HepG2 (cell line): ENCODE measurements at regions not wholly inside any gene's neighbourhood (a gene's known extent, or its start where the extent isn't known, plus 50 kb on each side); places are given as distances from the start of the nearest gene placed in this dataset.
"Not testable (repeated sequence)": the region's sequence is repeated elsewhere in the genome, so short reads cannot be mapped to it uniquely, and the experiment has no call there.

Experiments used
- ATAC-seq: fragments of 200-7000 bp; cut with Tn5 transposase; 3 replicates; pipeline ENCODE4 v1.9.1; 2020; ENCODE audit warnings: mild to moderate bottlenecking, moderate library complexity
- BruUV-seq: library from RNA; stranded (reverse); fragments of 400-500 nt; replicated peaks from 2 replicates; lab custom pipeline; 2021; lab: Mats Ljungman, UMichigan
- CTCF ChIA-PET: fragments of 300-600 bp; formaldehyde crosslinking; extraction: SDS; loops from one replicate; lab custom pipeline; 2021; ENCODE audit warnings: low total read pairs, inconsistent platforms, low intra/inter-chr PET ratio; lab: Yijun Ruan, JAX
- POLR2A ChIA-PET: fragments of 350-600 bp; sonication (Branson Sonifier 250); formaldehyde crosslinking; loops from one replicate; lab custom pipeline; 2020; ENCODE audit warnings: antibody characterized with exemption, inconsistent platforms; lab: Yijun Ruan, JAX
- DNase-seq: peaks from one replicate; pipeline ENCODE4 v3.0.0-alpha.2; 2015; ENCODE audit warnings: low spot score
- FAIRE-seq: peaks from 3 replicates; lab custom pipeline; 2011; peaks lifted over from hg19 to GRCh38; lab: Jason Lieb, UNC
- H2AFZ ChIP-seq: one replicate; pipeline ENCODE4 v1.6.1; 2011; ENCODE audit warnings: low read length, inconsistent platforms
- H3K27ac ChIP-seq: fragments of 300-600 bp; 3 replicates; pipeline ENCODE4 v1.8.0; 2011; ENCODE audit warnings: mixed run types, mild to moderate bottlenecking, mixed read lengths, low read length, inconsistent platforms; ENCODE audit not compliant: insufficient read depth; ENCODE audit errors: extremely low read length
- H3K27me3 ChIP-seq, 2 experiments: fragments of 200-600 bp in 1 of 2; 2 replicates in 1 of 2; 3 replicates in 1 of 2; pipeline versions ENCODE4 v1.6.0 to v1.8.0; 2011; ENCODE audit warnings: low read length in 2 of 2, mild to moderate bottlenecking in 2 of 2, moderate library complexity in 2 of 2, inconsistent platforms in 1 of 2; ENCODE audit not compliant: insufficient read depth in 2 of 2, control insufficient read depth in 1 of 2
- H3K36me3 ChIP-seq, 2 experiments: fragments of 200-600 bp in 1 of 2; replicated peaks in 1 of 2; 2 replicates in 1 of 2; 3 replicates in 1 of 2; pipeline versions ENCODE4 v1.5.1 to v1.8.0; 2011; ENCODE audit warnings: low read length in 2 of 2, inconsistent platforms in 1 of 2; ENCODE audit not compliant: insufficient read depth in 2 of 2, control insufficient read depth in 1 of 2
- H3K4me1 ChIP-seq: 2 replicates; pipeline ENCODE4 v1.5.1; 2012; ENCODE audit warnings: low read length, inconsistent platforms; ENCODE audit not compliant: insufficient read depth
- H3K4me2 ChIP-seq: 2 replicates; pipeline ENCODE4 v1.6.0; 2011; ENCODE audit warnings: low read depth, low read length, inconsistent platforms
- H3K4me3 ChIP-seq, 3 experiments: fragments of 200-600 bp in 1 of 3; sonication (generic), shearing (Covaris generic) in 1 of 3; replicated peaks in 1 of 3; 2 replicates each; pipeline ENCODE4 v1.5.1; 2011 to 2016; ENCODE audit warnings: low read length in 3 of 3, inconsistent platforms in 2 of 3, low read depth in 2 of 3, mild to moderate bottlenecking in 2 of 3, control low read depth in 1 of 3, mixed read lengths in 1 of 3; ENCODE audit not compliant: insufficient read depth in 1 of 3
- H3K79me2 ChIP-seq: one replicate; pipeline ENCODE4 v1.6.1; 2011; ENCODE audit warnings: low read length, inconsistent platforms; ENCODE audit not compliant: insufficient read depth
- H3K9ac ChIP-seq: 2 replicates; pipeline ENCODE4 v1.6.0; 2011; ENCODE audit warnings: mild to moderate bottlenecking, low read depth, low read length, inconsistent platforms; ENCODE audit not compliant: insufficient read depth
- H3K9me3 ChIP-seq: 2 replicates; pipeline ENCODE4 v1.5.1; 2012; ENCODE audit warnings: mild to moderate bottlenecking, low read length
- H4K20me1 ChIP-seq: 2 replicates; pipeline ENCODE4 v1.6.0; 2011; ENCODE audit warnings: inconsistent platforms, mild to moderate bottlenecking, low read length, moderate library complexity; ENCODE audit not compliant: insufficient read depth
- DR1 ChIP-seq: sonication (generic); formaldehyde crosslinking; IDR thresholded peaks from 2 replicates; pipeline ENCODE4 v1.8.0; 2021; ENCODE audit warnings: mild to moderate bottlenecking, missing genetic modification reagents, inconsistent platforms
- FLYWCH1 ChIP-seq: sonication (generic); formaldehyde crosslinking; IDR thresholded peaks from 2 replicates; pipeline ENCODE4 v1.8.1; 2023; ENCODE audit warnings: mild to moderate bottlenecking, missing genetic modification reagents
- ZNF230 ChIP-seq: sonication (generic); formaldehyde crosslinking; IDR thresholded peaks from 2 replicates; pipeline ENCODE4 v1.4.0; 2020; ENCODE audit warnings: mild to moderate bottlenecking, missing genetic modification reagents
- ZNF430 ChIP-seq: sonication (generic); formaldehyde crosslinking; IDR thresholded peaks from 2 replicates; pipeline ENCODE4 v1.9.0; 2021; ENCODE audit warnings: mild to moderate bottlenecking, missing genetic modification reagents
- ZNF782 ChIP-seq: sonication (generic); formaldehyde crosslinking; IDR thresholded peaks from 2 replicates; pipeline ENCODE4 v1.4.0; 2020; ENCODE audit warnings: missing genetic modification reagents, mild to moderate bottlenecking, borderline replicate concordance
- WGBS: methylation state at CpG from one replicate; pipeline ENCODE4 v1.1.6; 2017; ENCODE audit warnings: low lambda C conversion rate; 5-methylcytosine and 5-hydroxymethylcytosine counted together
- in situ Hi-C: cut with HindIII; loops from 2 replicates; pipeline ENCODE4 v1.10.0; 2017; ENCODE audit warnings: low pct_unique_long_range_greater_than_20kb; ENCODE audit not compliant: extremely low pct_ligation_motif_present
- intact Hi-C: fragments of 100-400 bp; cut with micrococcal nuclease; formaldehyde crosslinking; loops from one replicate; pipeline ENCODE4 v1.10.0; 2022; ENCODE audit not compliant: unreplicated experiment
- TF ChIP-seq, protein P1 (sequence below): sonication (generic); formaldehyde crosslinking; IDR thresholded peaks from 2 replicates; pipeline ENCODE4 v1.4.0; 2020; ENCODE audit warnings: missing genetic modification reagents

DNA sequence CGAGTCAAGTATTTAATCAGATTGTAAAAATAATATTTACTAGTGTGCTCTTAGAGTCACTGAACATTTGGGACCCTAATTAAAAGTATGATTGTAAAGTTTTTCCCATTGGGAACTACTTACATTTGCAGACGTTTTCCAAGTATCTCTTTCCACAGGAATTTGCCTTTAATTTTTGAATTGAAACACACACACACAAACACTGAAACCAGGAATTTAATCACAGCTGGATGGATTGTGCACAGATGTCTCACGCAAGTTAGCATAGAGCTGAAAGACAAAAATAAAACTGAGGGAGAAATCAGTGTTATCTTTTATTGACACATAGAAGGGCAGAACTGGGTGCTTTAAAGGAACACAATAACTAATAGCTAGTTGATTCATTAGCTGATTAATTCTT, 230.7 kb downstream of the RND3 start (continued):
- TF ChIP-seq, protein P1, sequence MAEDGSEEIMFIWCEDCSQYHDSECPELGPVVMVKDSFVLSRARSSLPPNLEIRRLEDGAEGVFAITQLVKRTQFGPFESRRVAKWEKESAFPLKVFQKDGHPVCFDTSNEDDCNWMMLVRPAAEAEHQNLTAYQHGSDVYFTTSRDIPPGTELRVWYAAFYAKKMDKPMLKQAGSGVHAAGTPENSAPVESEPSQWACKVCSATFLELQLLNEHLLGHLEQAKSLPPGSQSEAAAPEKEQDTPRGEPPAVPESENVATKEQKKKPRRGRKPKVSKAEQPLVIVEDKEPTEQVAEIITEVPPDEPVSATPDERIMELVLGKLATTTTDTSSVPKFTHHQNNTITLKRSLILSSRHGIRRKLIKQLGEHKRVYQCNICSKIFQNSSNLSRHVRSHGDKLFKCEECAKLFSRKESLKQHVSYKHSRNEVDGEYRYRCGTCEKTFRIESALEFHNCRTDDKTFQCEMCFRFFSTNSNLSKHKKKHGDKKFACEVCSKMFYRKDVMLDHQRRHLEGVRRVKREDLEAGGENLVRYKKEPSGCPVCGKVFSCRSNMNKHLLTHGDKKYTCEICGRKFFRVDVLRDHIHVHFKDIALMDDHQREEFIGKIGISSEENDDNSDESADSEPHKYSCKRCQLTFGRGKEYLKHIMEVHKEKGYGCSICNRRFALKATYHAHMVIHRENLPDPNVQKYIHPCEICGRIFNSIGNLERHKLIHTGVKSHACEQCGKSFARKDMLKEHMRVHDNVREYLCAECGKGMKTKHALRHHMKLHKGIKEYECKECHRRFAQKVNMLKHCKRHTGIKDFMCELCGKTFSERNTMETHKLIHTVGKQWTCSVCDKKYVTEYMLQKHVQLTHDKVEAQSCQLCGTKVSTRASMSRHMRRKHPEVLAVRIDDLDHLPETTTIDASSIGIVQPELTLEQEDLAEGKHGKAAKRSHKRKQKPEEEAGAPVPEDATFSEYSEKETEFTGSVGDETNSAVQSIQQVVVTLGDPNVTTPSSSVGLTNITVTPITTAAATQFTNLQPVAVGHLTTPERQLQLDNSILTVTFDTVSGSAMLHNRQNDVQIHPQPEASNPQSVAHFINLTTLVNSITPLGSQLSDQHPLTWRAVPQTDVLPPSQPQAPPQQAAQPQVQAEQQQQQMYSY, result no peak
- TF ChIP-seq ZNF230 (CRISPR knock-in tag) (no peak), FLYWCH1 (CRISPR knock-in tag) (no peak), ZNF430 (CRISPR knock-in tag) (no peak)

DNA sequence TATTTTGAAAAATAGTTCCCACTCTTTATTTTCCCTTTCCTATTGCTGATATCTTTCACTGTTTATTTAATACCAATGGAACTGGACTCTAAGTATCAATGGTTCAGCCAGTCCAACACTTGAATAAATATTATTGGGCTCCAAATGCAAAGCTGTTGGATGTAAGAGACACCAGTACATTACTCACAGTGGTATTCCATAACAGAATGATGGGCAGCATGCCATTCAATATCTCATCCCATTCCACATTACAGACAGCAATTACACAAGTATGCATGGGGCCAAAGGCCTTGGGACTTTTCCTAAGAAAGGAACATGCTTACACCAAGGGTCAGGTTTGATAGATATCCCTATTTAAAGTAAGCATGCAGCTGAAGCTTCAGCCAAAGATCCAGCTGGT, 231.9 kb downstream of the RND3 start:
- FAIRE-seq, result no peak
- ChIA-PET POLR2A (no interaction called here), CTCF (no interaction called here)
- Histone ChIP-seq H2AFZ (no peak overlapping the region), H3K9ac (no peak overlapping the region), H3K79me2 (no peaks in the 10 kb centered on the region), H3K27ac (no peak overlapping the region), H3K27me3 (no peaks in the 10 kb centered on the region), H3K9me3 (peaks cover 62% of the 10 kb centered on the region; the same call in 1 of the 2 replicates), H3K4me2 (no peak overlapping the region), H3K4me3 (no peak overlapping the region), H4K20me1 (no peaks in the 10 kb centered on the region), H3K4me1 (no peaks in the 10 kb centered on the region), H3K36me3 (no peaks in the 10 kb centered on the region)
- in situ Hi-C loops (no loop called here), intact Hi-C loops (no loop called here)
- no peak for ATAC-seq
- no TSS peak for BruUV-seq
- no peak for DNase-seq
- no peak for TF ChIP-seq DR1 (CRISPR knock-in tag)
- no peak for TF ChIP-seq ZNF782 (CRISPR knock-in tag)

DNA sequence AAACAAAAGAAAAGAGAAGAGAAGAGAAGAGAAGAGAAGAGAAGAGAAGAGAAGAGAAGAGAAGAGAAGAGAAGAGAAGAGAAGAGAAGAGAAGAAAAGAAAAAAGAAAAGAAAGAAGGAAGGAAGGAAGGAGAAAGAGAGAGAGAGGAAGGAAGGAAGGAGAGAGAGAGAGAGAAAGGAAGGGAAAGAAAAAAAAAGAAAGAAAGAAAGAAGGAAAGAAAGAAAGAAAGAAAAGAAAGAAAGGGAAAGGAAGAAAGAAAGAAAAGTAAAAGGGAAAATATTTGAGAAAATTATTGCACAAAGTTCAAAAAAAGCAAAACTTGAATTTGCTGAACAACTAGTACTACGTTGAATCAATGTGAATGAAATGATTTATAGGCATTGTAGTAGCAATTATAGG, 237.7 kb downstream of the RND3 start:
- FAIRE-seq, H3K27me3 ChIP-seq, H2AFZ ChIP-seq, BruUV-seq, H3K4me3 ChIP-seq, H3K36me3 ChIP-seq, DNase-seq, POLR2A ChIA-PET, H3K79me2 ChIP-seq, H3K4me1 ChIP-seq, H3K27ac ChIP-seq, intact Hi-C loops, CTCF ChIA-PET, H4K20me1 ChIP-seq, H3K9ac ChIP-seq, H3K4me2 ChIP-seq, ATAC-seq, in situ Hi-C loops: not testable (repeated sequence)
- peaks cover 56% of the 10 kb centered on the region for H3K9me3 ChIP-seq
- WGBS, result 2% methylated on average over 1 of the region's 1 CpG
